Endothelial cell of umbilical vein (primary cell): ENCODE measurements at regions not wholly inside any gene's neighbourhood (a gene's known extent, or its start where the extent isn't known, plus 50 kb on each side); places are given as distances from the start of the nearest gene placed in this dataset.

Source experiments
- BruUV-seq: library from RNA; stranded (reverse); fragments of 400-500 nt; replicated peaks from 2 replicates; lab custom pipeline; 2021; lab: Mats Ljungman, UMichigan
- CTCF ChIA-PET: fragments of 300-600, 350-600 bp; sonication (Branson Sonifier 250); formaldehyde crosslinking; loops from one replicate; lab custom pipeline; 2021; ENCODE audit warnings: antibody characterized with exemption, inconsistent platforms; lab: Charles Lee
- POLR2A ChIA-PET: fragments of 300-600, 350-600 bp; sonication (Branson Sonifier 250); formaldehyde crosslinking; loops from one replicate; lab custom pipeline; 2021; ENCODE audit warnings: antibody characterized with exemption, inconsistent platforms; lab: Charles Lee
- DNase-seq: peaks from one replicate; pipeline ENCODE4 v3.0.0-alpha.2; 2011; ENCODE audit warnings: low read depth, low spot score
- FAIRE-seq: peaks from 2 replicates; lab custom pipeline; 2011; peaks lifted over from hg19 to GRCh38; lab: Jason Lieb, UNC
- H2AFZ ChIP-seq: 2 replicates; pipeline ENCODE4 v1.6.0; 2012; ENCODE audit warnings: low read depth, low read length, control low read depth, inconsistent platforms
- H3K27ac ChIP-seq: 2 replicates; pipeline ENCODE4 v1.5.1; 2011; ENCODE audit warnings: low read depth, mild to moderate bottlenecking, control low read depth, low read length, moderate library complexity; ENCODE audit not compliant: insufficient read depth
- H3K27me3 ChIP-seq, 2 experiments: 2 replicates each; pipeline versions ENCODE4 v1.6.0 to v1.6.1; 2011; ENCODE audit warnings: low read length in 2 of 2, mixed read lengths in 1 of 2; ENCODE audit not compliant: control insufficient read depth in 2 of 2, insufficient read depth in 2 of 2
- H3K36me3 ChIP-seq, 2 experiments: 2 replicates in 1 of 2; 3 replicates in 1 of 2; pipeline ENCODE4 v1.5.1; 2011; ENCODE audit warnings: low read length in 2 of 2, mild to moderate bottlenecking in 1 of 2, moderate library complexity in 1 of 2; ENCODE audit not compliant: control insufficient read depth in 2 of 2, insufficient read depth in 2 of 2; ENCODE audit errors: extremely low read depth in 1 of 2
- H3K4me1 ChIP-seq: 3 replicates; pipeline ENCODE4 v1.5.1; 2011; ENCODE audit warnings: mild to moderate bottlenecking, low read length; ENCODE audit not compliant: control insufficient read depth, insufficient read depth; ENCODE audit errors: extremely low read depth
- H3K4me2 ChIP-seq: 2 replicates; pipeline ENCODE4 v1.6.1; 2011; ENCODE audit warnings: low read length, control low read depth, mixed read lengths; ENCODE audit not compliant: insufficient read depth
- H3K4me3 ChIP-seq, 3 experiments: fragments of 200-600 bp in 1 of 3; sonication (generic), shearing (Covaris generic) in 1 of 3; replicated peaks in 1 of 3; 2 replicates each; pipeline ENCODE4 v1.5.1; 2011 to 2016; ENCODE audit warnings: control low read depth in 3 of 3, low read length in 3 of 3, mild to moderate bottlenecking in 2 of 3, inconsistent platforms in 1 of 3, low read depth in 1 of 3, moderate library complexity in 1 of 3; ENCODE audit not compliant: insufficient read depth in 1 of 3
- H3K79me2 ChIP-seq: 2 replicates; pipeline ENCODE4 v1.6.0; 2012; ENCODE audit warnings: low read length, inconsistent platforms; ENCODE audit not compliant: control insufficient read depth, insufficient read depth
- H3K9ac ChIP-seq: replicated peaks from 2 replicates; pipeline ENCODE3; 2011; ENCODE audit warnings: low read length, control low read depth; ENCODE audit not compliant: insufficient read depth; ENCODE audit errors: extremely low read depth
- H3K9me1 ChIP-seq: replicated peaks from 3 replicates; pipeline ENCODE4 v1.6.0; 2011; ENCODE audit warnings: mild to moderate bottlenecking, low read length; ENCODE audit not compliant: control insufficient read depth, insufficient read depth; ENCODE audit errors: extremely low read depth
- H3K9me3 ChIP-seq: replicated peaks from 2 replicates; pipeline ENCODE4 v1.5.1; 2012; ENCODE audit warnings: low read length, inconsistent platforms; ENCODE audit not compliant: control insufficient read depth, insufficient read depth
- H4K20me1 ChIP-seq: replicated peaks from 2 replicates; pipeline ENCODE3; 2011; ENCODE audit warnings: mild to moderate bottlenecking, low read length; ENCODE audit not compliant: control insufficient read depth, insufficient read depth; ENCODE audit errors: extremely low read depth
- CTCF ChIP-seq, 2 donors: IDR thresholded peaks; 1 replicate in 1 of 2; 2 replicates in 1 of 2; pipeline ENCODE4 v1.5.1; 2011; ENCODE audit warnings: low read length in 2 of 2, mild to moderate bottlenecking in 2 of 2, moderate library complexity in 2 of 2, control low read depth in 1 of 2, inconsistent platforms in 1 of 2, low read depth in 1 of 2; ENCODE audit not compliant: insufficient read depth in 1 of 2; ENCODE audit errors: extremely low read depth in 1 of 2
- EZH2 ChIP-seq: IDR thresholded peaks from 2 replicates; pipeline ENCODE4 v1.6.1; 2012; ENCODE audit warnings: borderline replicate concordance, low read depth, mild to moderate bottlenecking, moderate library complexity, low read length, inconsistent platforms; ENCODE audit not compliant: severe bottlenecking
- FOS ChIP-seq: IDR thresholded peaks from 2 replicates; pipeline ENCODE4 v1.6.1; 2011; ENCODE audit warnings: mild to moderate bottlenecking, low read length, moderate library complexity, borderline replicate concordance; ENCODE audit not compliant: insufficient read depth
- GATA2 ChIP-seq: IDR thresholded peaks from 2 replicates; pipeline ENCODE4 v1.7.0; 2011; ENCODE audit warnings: low read depth, mild to moderate bottlenecking, moderate library complexity, mixed read lengths, low read length; ENCODE audit not compliant: insufficient read length, insufficient read depth
- JUN ChIP-seq: IDR thresholded peaks from 2 replicates; pipeline ENCODE4 v1.6.1; 2011; ENCODE audit warnings: borderline replicate concordance, low read depth; ENCODE audit not compliant: insufficient read length, insufficient read depth
- MYC ChIP-seq: IDR thresholded peaks from one replicate; pipeline ENCODE4 v1.6.1; 2011; ENCODE audit warnings: mild to moderate bottlenecking, low read depth, low read length
- POLR2A ChIP-seq: IDR thresholded peaks from 2 replicates; pipeline ENCODE4 v1.6.1; 2012; ENCODE audit warnings: low read depth, mild to moderate bottlenecking, control low read depth, low read length
- POLR2AphosphoS5 ChIP-seq: IDR thresholded peaks from 2 replicates; pipeline ENCODE4 v1.6.1; 2012; ENCODE audit warnings: low read depth, mild to moderate bottlenecking, control low read depth, low read length, moderate library complexity; ENCODE audit not compliant: insufficient read depth
- dilution Hi-C: fragments of 300-500 bp; cut with MboI; formaldehyde crosslinking; loops from one replicate; pipeline ENCODE4 v1.15.0; 2019; ENCODE audit warnings: low sequenced_read_pairs; ENCODE audit not compliant: extremely low pct_ligation_motif_present
- intact Hi-C: fragments of 100-400 bp; cut with micrococcal nuclease; formaldehyde crosslinking; loops from one replicate; pipeline ENCODE4 v1.10.0; 2022
- TF ChIP-seq, protein P1 (sequence below): IDR thresholded peaks from 2 replicates; pipeline ENCODE4 v1.6.1; 2011; ENCODE audit not compliant: insufficient read depth, insufficient read length

- H3K9ac ChIP-seq, result no peak overlapping the region
- no peak overlapping the region for H2AFZ ChIP-seq
- peaks cover 6 to 17% of the 10 kb centered on the region in 2 experiments for H3K27me3 ChIP-seq
- no peaks in the 10 kb centered on the region for H4K20me1 ChIP-seq
- TF ChIP-seq CTCF (IDR thresholded peaks at IDR 0.05; ENCODE audit: extremely low read depth in 1 of 2, insufficient read depth in 1 of 2, low read depth in 1 of 2, low read length in 2 of 2), result no peak
- intact Hi-C loops, result no loop called here
- POLR2A ChIA-PET, result no interaction called here
- FAIRE-seq (no peak), DNase-seq (no peak)
- no peaks in the 10 kb centered on the region for H3K4me1 ChIP-seq
- no peaks in the 10 kb centered on the region for H3K9me3 ChIP-seq
- H3K36me3 ChIP-seq, result no peaks in the 10 kb centered on the region
- no peak overlapping the region for H3K4me2 ChIP-seq
- dilution Hi-C loops, result no loop called here
- no peak overlapping the region for H3K4me3 ChIP-seq
- no TSS peak for BruUV-seq
- H3K79me2 ChIP-seq, result no peaks in the 10 kb centered on the region
- H3K27ac ChIP-seq, result no peak overlapping the region
- CTCF ChIA-PET, result interaction anchor here (0.6 kb wide), 1 partner anchor 1366 kb away, joined by 4 read pairs; no protein-coding TSS in a partner anchor
- no peaks in the 10 kb centered on the region for H3K9me1 ChIP-seq
Measured at GRCh38 chr21:34261841-34262468, 101.9 kb upstream of the KCNE2 start.

DNA sequence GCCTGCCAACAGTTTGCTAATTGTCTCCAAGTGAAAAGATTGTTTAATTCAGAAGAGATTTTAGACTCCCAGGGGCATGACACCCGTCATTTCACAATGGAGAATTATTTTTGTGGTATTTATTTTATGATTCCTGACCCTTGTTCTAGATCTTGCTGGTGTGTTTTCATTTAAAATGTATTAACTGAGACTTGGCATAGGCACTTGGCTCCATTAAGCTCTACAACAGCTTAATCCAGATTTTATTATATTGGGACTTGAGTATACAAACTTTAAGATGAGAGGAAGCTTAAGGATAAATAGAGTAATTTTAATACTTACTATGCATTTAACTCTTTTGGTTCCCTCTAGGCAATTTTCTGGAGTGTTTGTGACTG lies 101.3 kb upstream of the KCNE2 start:
- no peaks in the 10 kb centered on the region for H3K9me1 ChIP-seq
- no peak overlapping the region for H3K4me3 ChIP-seq
- intact Hi-C loops (no loop called here), dilution Hi-C loops (no loop called here)
- DNase-seq, result no peak
- no peaks in the 10 kb centered on the region for H3K79me2 ChIP-seq
- no peak overlapping the region for H3K4me2 ChIP-seq
- no peak overlapping the region for H3K9ac ChIP-seq
- BruUV-seq, result no TSS peak
- FAIRE-seq, result no peak
- H2AFZ ChIP-seq, result no peak overlapping the region
- peaks cover 6 to 13% of the 10 kb centered on the region in 2 experiments for H3K27me3 ChIP-seq
- ChIA-PET POLR2A (no interaction called here), CTCF (interaction anchor here (0.6 kb wide), 1 partner anchor 1367 kb away, joined by 4 read pairs; no protein-coding TSS in a partner anchor)
- no peaks in the 10 kb centered on the region for H3K4me1 ChIP-seq
- no peaks in the 10 kb centered on the region for H3K36me3 ChIP-seq
- TF ChIP-seq EZH2 (no peak), GATA2 (no peak), POLR2A (no peak), POLR2AphosphoS5 (no peak), MYC (no peak), FOS (no peak), JUN (no peak), CTCF (IDR thresholded peaks at IDR 0.05; ENCODE audit: extremely low read depth in 1 of 2, insufficient read depth in 1 of 2, low read depth in 1 of 2, low read length in 2 of 2) (no peak)
- TF ChIP-seq, protein P1, sequence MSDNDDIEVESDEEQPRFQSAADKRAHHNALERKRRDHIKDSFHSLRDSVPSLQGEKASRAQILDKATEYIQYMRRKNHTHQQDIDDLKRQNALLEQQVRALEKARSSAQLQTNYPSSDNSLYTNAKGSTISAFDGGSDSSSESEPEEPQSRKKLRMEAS, result no peak
- no peaks in the 10 kb centered on the region for H4K20me1 ChIP-seq
- no peak overlapping the region for H3K27ac ChIP-seq
- no peaks in the 10 kb centered on the region for H3K9me3 ChIP-seq
